SK-N-SH treated with all-trans-retinoic acid at 6 μM for 48 hours (cell line): ENCODE measurements at regions not wholly inside any gene's neighbourhood (a gene's known extent, or its start where the extent isn't known, plus 50 kb on each side); places are given as distances from the start of the nearest gene placed in this dataset.

Source experiments
- ATAC-seq: fragments of 200-7000 bp; cut with Tn5 transposase; 3 replicates; pipeline ENCODE4 v1.9.1; 2020; ENCODE audit warnings: mild to moderate bottlenecking, moderate library complexity
- ARNTL ChIP-seq: fragments of 450-650 bp; formaldehyde crosslinking; IDR thresholded peaks from 2 replicates; pipeline ENCODE4 v1.5.0; 2020; ENCODE audit warnings: low read depth, mild to moderate bottlenecking, moderate library complexity, borderline replicate concordance
- BACH2 ChIP-seq: fragments of 250-450 bp; sonication (Bioruptor Pico); IDR thresholded peaks from 2 replicates; pipeline ENCODE4 v1.9.0; 2021; ENCODE audit warnings: mild to moderate bottlenecking, borderline replicate concordance
- CSDC2 ChIP-seq: fragments of 250-450 bp; sonication (Bioruptor Pico); IDR thresholded peaks from 2 replicates; pipeline ENCODE4 v1.5.0; 2020; ENCODE audit warnings: mild to moderate bottlenecking, moderate library complexity
- ESRRG ChIP-seq: fragments of 250-450 bp; sonication (Bioruptor Pico); IDR thresholded peaks from 2 replicates; pipeline ENCODE4 v1.6.1; 2021; ENCODE audit warnings: mild to moderate bottlenecking
- GLIS3 ChIP-seq: fragments of 250-450 bp; sonication (Bioruptor Pico); IDR thresholded peaks from 2 replicates; pipeline ENCODE4 v1.5.0; 2020; ENCODE audit warnings: mild to moderate bottlenecking, moderate library complexity
- ISL1 ChIP-seq: fragments of 250-450 bp; sonication (Bioruptor Pico); IDR thresholded peaks from 2 replicates; pipeline ENCODE4 v2.1.2; 2022; ENCODE audit warnings: mild to moderate bottlenecking, moderate library complexity
- PPARA ChIP-seq: fragments of 250-450 bp; sonication (Bioruptor Pico); IDR thresholded peaks from 2 replicates; pipeline ENCODE4 v1.5.0; 2020; ENCODE audit warnings: mild to moderate bottlenecking, borderline replicate concordance
- RARB ChIP-seq: fragments of 250-450 bp; sonication (Bioruptor Pico); IDR thresholded peaks from 2 replicates; pipeline ENCODE4 v1.8.0; 2021; ENCODE audit warnings: mild to moderate bottlenecking, moderate library complexity
- SNAI2 ChIP-seq: fragments of 250-450 bp; sonication (Bioruptor Pico); IDR thresholded peaks from 2 replicates; pipeline ENCODE4 v1.5.0; 2020; ENCODE audit warnings: mild to moderate bottlenecking, moderate library complexity
- TCF4 ChIP-seq: fragments of 250-450 bp; sonication (Bioruptor Pico); IDR thresholded peaks from 2 replicates; pipeline ENCODE4 v1.8.0; 2021; ENCODE audit warnings: mild to moderate bottlenecking, moderate library complexity, borderline replicate concordance
- TOX ChIP-seq: fragments of 250-450 bp; sonication (Bioruptor Pico); IDR thresholded peaks from 2 replicates; pipeline ENCODE4 v1.8.0; 2021; ENCODE audit warnings: mild to moderate bottlenecking, moderate library complexity, borderline replicate concordance
- ZC3H10 ChIP-seq: fragments of 250-450 bp; sonication (Bioruptor Pico); IDR thresholded peaks from 2 replicates; pipeline ENCODE4 v1.5.1; 2021; ENCODE audit warnings: mild to moderate bottlenecking, moderate library complexity
- ZFP30 ChIP-seq: fragments of 450-650 bp; formaldehyde crosslinking; IDR thresholded peaks from 2 replicates; pipeline ENCODE4 v1.5.0; 2022; ENCODE audit warnings: mild to moderate bottlenecking, moderate library complexity
- ZNF565 ChIP-seq: fragments of 450-650 bp; formaldehyde crosslinking; conservative IDR thresholded peaks from 2 replicates; pipeline ENCODE4 v1.5.0; 2020; ENCODE audit warnings: low read depth, mild to moderate bottlenecking, moderate library complexity
- ZNF70 ChIP-seq: fragments of 450-650 bp; formaldehyde crosslinking; IDR thresholded peaks from 2 replicates; pipeline ENCODE4 v1.5.0; 2020; ENCODE audit warnings: mild to moderate bottlenecking, moderate library complexity
- ZNF8 ChIP-seq: fragments of 450-650 bp; formaldehyde crosslinking; IDR thresholded peaks from 2 replicates; pipeline ENCODE4 v1.5.0; 2020; ENCODE audit warnings: mild to moderate bottlenecking, moderate library complexity
- TF ChIP-seq, protein P1 (sequence below): fragments of 250-450 bp; sonication (Bioruptor Pico); IDR thresholded peaks from 2 replicates; pipeline ENCODE4 v1.8.0; 2021; ENCODE audit warnings: low read depth, mild to moderate bottlenecking, moderate library complexity, borderline replicate concordance
- TF ChIP-seq, protein P2 (sequence below): fragments of 250-450 bp; sonication (Bioruptor Pico); IDR thresholded peaks from 2 replicates; pipeline ENCODE4 v1.5.1; 2021; ENCODE audit warnings: mild to moderate bottlenecking, moderate library complexity
- TF ChIP-seq, protein P3 (sequence below): fragments of 250-450 bp; sonication (Bioruptor Pico); IDR thresholded peaks from 2 replicates; pipeline ENCODE4 v1.8.0; 2020; ENCODE audit warnings: mild to moderate bottlenecking, moderate library complexity, borderline replicate concordance
- TF ChIP-seq, protein P4 (sequence below): fragments of 250-450 bp; sonication (Bioruptor Pico); IDR thresholded peaks from 2 replicates; pipeline ENCODE4 v1.5.1; 2020; ENCODE audit warnings: low read depth, mild to moderate bottlenecking, moderate library complexity

DNA sequence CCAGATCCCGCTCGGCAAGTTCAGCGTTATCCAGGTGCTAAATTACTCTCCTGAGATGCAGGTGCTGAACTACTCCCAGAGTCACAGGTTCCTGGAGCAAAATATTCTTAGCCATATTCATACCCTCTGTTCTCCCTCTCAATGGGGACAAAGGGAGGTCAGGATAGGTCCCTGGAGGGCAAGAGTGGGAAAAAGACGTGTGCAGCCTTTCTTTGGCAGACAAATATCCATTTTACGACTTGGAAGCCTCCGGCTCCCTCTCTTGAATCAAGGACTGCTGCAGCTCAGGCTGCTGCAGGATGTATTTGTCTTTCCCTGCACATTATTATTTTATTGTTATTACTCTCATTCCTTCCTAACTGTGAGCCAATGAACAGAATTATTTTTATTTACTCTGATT, 590.2 kb downstream of the NR2F1-AS1 start:
- ATAC-seq, result no peak
- TF ChIP-seq ZNF70 (CRISPR knock-in tag) (no peak), ESRRG (CRISPR knock-in tag) (no peak), ISL1 (no peak)
- TF ChIP-seq, all 23 proteins: peak for 0

DNA sequence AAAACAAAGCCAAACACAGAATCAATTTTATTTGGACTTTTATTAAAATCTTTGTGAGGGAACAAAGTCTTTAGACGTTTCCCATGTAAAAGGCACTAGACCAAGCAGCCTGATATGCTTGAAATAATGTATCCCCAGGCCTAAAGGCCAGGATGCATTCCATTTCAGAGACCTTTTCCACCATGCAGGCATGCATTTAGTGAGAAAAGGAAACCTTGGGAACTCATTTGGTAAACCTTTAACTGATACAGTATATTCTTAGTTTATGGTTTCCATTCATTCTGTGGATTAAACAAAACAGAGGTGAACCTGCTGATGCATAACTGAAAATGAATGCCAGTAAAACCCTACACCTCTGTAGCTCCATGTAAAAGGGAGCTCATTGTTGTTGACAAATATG, 600.0 kb downstream of the NR2F1-AS1 start:
- TF ChIP-seq, protein P1, sequence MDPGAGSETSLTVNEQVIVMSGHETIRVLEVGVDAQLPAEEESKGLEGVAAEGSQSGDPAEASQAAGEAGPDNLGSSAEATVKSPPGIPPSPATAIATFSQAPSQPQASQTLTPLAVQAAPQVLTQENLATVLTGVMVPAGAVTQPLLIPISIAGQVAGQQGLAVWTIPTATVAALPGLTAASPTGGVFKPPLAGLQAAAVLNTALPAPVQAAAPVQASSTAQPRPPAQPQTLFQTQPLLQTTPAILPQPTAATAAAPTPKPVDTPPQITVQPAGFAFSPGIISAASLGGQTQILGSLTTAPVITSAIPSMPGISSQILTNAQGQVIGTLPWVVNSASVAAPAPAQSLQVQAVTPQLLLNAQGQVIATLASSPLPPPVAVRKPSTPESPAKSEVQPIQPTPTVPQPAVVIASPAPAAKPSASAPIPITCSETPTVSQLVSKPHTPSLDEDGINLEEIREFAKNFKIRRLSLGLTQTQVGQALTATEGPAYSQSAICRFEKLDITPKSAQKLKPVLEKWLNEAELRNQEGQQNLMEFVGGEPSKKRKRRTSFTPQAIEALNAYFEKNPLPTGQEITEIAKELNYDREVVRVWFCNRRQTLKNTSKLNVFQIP (CRISPR knock-in tag), result no peak
- TF ChIP-seq BACH2 (CRISPR knock-in tag) (no peak), RARB (CRISPR knock-in tag) (no peak), SNAI2 (CRISPR knock-in tag) (no peak)
- ATAC-seq, result no peak

DNA sequence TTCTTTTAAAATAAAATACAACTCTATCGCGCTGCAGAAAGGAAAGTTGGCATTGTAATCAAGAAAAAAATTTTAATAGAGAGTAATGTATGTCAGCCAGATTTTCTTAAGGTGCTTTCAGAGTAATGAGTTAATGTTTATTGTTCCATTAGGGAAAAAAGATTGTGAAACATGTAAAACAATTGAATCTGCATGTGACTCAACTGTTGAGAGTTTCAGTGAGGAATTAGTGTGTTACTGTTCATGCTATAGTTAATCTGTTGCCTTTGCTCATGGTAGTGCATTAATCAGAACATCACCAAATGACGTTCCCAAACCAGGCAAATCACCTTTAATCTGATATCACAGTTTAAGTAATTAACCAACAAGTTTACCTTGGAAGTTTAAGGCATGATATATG, 600.5 kb downstream of the NR2F1-AS1 start:
- no peak for ATAC-seq
- TF ChIP-seq ZNF565 (CRISPR knock-in tag) (no peak), TCF4 (no peak), ISL1 (no peak), ZFP30 (CRISPR knock-in tag) (no peak), BACH2 (CRISPR knock-in tag) (no peak), GLIS3 (CRISPR knock-in tag) (no peak), RARB (CRISPR knock-in tag) (no peak), ESRRG (CRISPR knock-in tag) (no peak), TOX (CRISPR knock-in tag) (no peak), ZNF8 (no peak), PPARA (no peak), CSDC2 (CRISPR knock-in tag) (no peak), ARNTL (CRISPR knock-in tag) (no peak), ZNF70 (CRISPR knock-in tag) (no peak), ZC3H10 (CRISPR knock-in tag) (no peak)
- TF ChIP-seq, protein P2, sequence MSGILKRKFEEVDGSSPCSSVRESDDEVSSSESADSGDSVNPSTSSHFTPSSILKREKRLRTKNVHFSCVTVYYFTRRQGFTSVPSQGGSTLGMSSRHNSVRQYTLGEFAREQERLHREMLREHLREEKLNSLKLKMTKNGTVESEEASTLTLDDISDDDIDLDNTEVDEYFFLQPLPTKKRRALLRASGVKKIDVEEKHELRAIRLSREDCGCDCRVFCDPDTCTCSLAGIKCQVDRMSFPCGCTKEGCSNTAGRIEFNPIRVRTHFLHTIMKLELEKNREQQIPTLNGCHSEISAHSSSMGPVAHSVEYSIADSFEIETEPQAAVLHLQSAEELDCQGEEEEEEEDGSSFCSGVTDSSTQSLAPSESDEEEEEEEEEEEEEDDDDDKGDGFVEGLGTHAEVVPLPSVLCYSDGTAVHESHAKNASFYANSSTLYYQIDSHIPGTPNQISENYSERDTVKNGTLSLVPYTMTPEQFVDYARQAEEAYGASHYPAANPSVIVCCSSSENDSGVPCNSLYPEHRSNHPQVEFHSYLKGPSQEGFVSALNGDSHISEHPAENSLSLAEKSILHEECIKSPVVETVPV (CRISPR knock-in tag), result no peak
- TF ChIP-seq, protein P3, sequence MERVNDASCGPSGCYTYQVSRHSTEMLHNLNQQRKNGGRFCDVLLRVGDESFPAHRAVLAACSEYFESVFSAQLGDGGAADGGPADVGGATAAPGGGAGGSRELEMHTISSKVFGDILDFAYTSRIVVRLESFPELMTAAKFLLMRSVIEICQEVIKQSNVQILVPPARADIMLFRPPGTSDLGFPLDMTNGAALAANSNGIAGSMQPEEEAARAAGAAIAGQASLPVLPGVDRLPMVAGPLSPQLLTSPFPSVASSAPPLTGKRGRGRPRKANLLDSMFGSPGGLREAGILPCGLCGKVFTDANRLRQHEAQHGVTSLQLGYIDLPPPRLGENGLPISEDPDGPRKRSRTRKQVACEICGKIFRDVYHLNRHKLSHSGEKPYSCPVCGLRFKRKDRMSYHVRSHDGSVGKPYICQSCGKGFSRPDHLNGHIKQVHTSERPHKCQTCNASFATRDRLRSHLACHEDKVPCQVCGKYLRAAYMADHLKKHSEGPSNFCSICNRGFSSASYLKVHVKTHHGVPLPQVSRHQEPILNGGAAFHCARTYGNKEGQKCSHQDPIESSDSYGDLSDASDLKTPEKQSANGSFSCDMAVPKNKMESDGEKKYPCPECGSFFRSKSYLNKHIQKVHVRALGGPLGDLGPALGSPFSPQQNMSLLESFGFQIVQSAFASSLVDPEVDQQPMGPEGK (CRISPR knock-in tag), result no peak
- TF ChIP-seq, protein P4, sequence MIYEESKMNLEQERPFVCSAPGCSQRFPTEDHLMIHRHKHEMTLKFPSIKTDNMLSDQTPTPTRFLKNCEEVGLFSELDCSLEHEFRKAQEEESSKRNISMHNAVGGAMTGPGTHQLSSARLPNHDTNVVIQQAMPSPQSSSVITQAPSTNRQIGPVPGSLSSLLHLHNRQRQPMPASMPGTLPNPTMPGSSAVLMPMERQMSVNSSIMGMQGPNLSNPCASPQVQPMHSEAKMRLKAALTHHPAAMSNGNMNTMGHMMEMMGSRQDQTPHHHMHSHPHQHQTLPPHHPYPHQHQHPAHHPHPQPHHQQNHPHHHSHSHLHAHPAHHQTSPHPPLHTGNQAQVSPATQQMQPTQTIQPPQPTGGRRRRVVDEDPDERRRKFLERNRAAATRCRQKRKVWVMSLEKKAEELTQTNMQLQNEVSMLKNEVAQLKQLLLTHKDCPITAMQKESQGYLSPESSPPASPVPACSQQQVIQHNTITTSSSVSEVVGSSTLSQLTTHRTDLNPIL (CRISPR knock-in tag), result no peak

DNA sequence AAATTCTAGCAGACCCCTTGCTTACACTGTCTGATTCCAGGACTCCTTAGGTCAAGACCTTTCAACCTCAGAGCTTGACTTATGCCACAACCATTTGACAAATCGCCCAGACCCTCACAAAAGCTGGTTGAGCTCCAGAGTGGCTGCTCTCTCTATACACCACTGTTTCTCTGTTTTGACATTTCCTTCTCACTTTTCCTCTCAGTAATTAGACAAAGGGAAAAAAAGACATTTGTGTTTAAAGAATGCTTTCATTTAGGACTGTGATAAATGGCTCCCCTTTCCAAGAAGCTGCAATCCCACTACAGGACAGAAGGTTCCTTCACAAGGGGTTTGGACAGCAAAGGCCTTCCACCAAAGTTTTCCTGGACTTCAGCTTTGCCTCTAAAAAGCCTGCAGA, 601.3 kb downstream of the NR2F1-AS1 start:
- ATAC-seq, result no peak
- TF ChIP-seq ZNF565 (CRISPR knock-in tag), result no peak
- TF ChIP-seq TCF4, result no peak
- no peak for TF ChIP-seq TOX (CRISPR knock-in tag)
- TF ChIP-seq, protein P2 (CRISPR knock-in tag), result no peak
